Gastrocnemius medialis (tissue), 4 donors: ENCODE measurements at regions not wholly inside any gene's neighbourhood (a gene's known extent, or its start where the extent isn't known, plus 50 kb on each side); places are given as distances from the start of the nearest gene placed in this dataset.
A peak's percentile ranks its signal among the peaks of the same experiment; 100 is the strongest.

ENCODE experiments used
- ATAC-seq, 2 donors: fragments of 150-250 bp; one replicate each; pipeline ENCODE4 v1.9.1; 2016
- DNase-seq, 2 donors: peaks; one replicate each; pipeline ENCODE4 v3.0.0-alpha.2; 2019
- H3K27ac ChIP-seq, 4 donors: fragments of 200-600 bp; sonication (generic); 1 replicate in 1 of 4; 2 replicates in 3 of 4; pipeline ENCODE4 v1.5.1; 2016 to 2018; ENCODE audit warnings: mild to moderate bottlenecking in 2 of 4, moderate library complexity in 1 of 4
- H3K27me3 ChIP-seq, 3 donors: fragments of 200-600 bp; sonication (generic) in 2 of 3; 1 replicate in 1 of 3; 2 replicates in 2 of 3; pipeline versions ENCODE4 v1.5.1 to v1.6.0; 2016 to 2019; ENCODE audit warnings: mild to moderate bottlenecking in 1 of 3, moderate library complexity in 1 of 3
- H3K36me3 ChIP-seq, 2 donors: fragments of 200-600 bp; sonication (generic) in 1 of 2; one replicate each; pipeline ENCODE4 v1.5.1; 2017 to 2018
- H3K4me1 ChIP-seq, 2 donors: fragments of 200-600 bp; sonication (generic) in 1 of 2; one replicate each; pipeline ENCODE4 v1.5.1; 2016 to 2017; ENCODE audit warnings: mild to moderate bottlenecking in 2 of 2
- H3K4me3 ChIP-seq, 4 donors: fragments of 200-600 bp; sonication (generic) in 3 of 4; 1 replicate in 1 of 4; 2 replicates in 3 of 4; pipeline ENCODE4 v1.5.1; 2016 to 2019; ENCODE audit warnings: mild to moderate bottlenecking in 2 of 4
- H3K9me3 ChIP-seq, 3 donors: fragments of 200-600 bp; sonication (generic) in 2 of 3; 1 replicate in 1 of 3; 2 replicates in 2 of 3; pipeline ENCODE4 v1.5.1; 2016 to 2019
- CTCF ChIP-seq, 5 experiments: fragments of 450-650 bp in 3 of 5; fragments of 200-600 bp in 2 of 5; sonication (generic) in 2 of 5; IDR thresholded peaks in 4 of 5; conservative IDR thresholded peaks in 1 of 5; 1 replicate in 4 of 5; 2 replicates in 1 of 5; pipeline ENCODE4 v1.5.1; 2016 to 2019; ENCODE audit warnings: antibody characterized with exemption in 5 of 5, mild to moderate bottlenecking in 3 of 5, moderate library complexity in 3 of 5
- POLR2A ChIP-seq, 2 donors: fragments of 450-650 bp; IDR thresholded peaks; one replicate each; pipeline ENCODE4 v1.6.1; 2017; ENCODE audit warnings: antibody characterized with exemption in 2 of 2, mild to moderate bottlenecking in 2 of 2, moderate library complexity in 2 of 2
- in situ Hi-C, 4 donors: fragments of 200-750 bp; cut with MboI; loops; one replicate each; pipeline versions ENCODE4 v1.15.0 to v1.8.0; 2017; ENCODE audit warnings: low sequenced_read_pairs in 4 of 4
- intact Hi-C: fragments of 100-400 bp; cut with DNase I; formaldehyde crosslinking; loops from one replicate; pipeline ENCODE4 v1.15.1; 2023; ENCODE audit warnings: low total_unique reads

- no peak overlapping the region for H3K4me3 ChIP-seq
- H3K4me1 ChIP-seq = no peaks in the 10 kb centered on the region
- H3K27me3 ChIP-seq = no peaks in the 10 kb centered on the region
- no peaks in the 10 kb centered on the region for H3K36me3 ChIP-seq
- H3K27ac ChIP-seq = peak overlapping the region in 1 of 4 donors; percentile 59
- TF ChIP-seq POLR2A (IDR thresholded peaks at IDR 0.05) (no peak), CTCF (IDR thresholded peaks at IDR 0.05 in 4 of 5, conservative IDR thresholded peaks at IDR 0.05 in 1 of 5) (no peak)
- no peaks in the 10 kb centered on the region for H3K9me3 ChIP-seq
- in situ Hi-C loops = no loop called here
- ATAC-seq (peak; percentile 51 to 76), DNase-seq (peak in 1 of 2 donors; percentile 5)
- intact Hi-C loops = no loop called here
Measured at GRCh38 chr20:52748285-52748932, 223.7 kb upstream of the TSHZ2 start.

DNA sequence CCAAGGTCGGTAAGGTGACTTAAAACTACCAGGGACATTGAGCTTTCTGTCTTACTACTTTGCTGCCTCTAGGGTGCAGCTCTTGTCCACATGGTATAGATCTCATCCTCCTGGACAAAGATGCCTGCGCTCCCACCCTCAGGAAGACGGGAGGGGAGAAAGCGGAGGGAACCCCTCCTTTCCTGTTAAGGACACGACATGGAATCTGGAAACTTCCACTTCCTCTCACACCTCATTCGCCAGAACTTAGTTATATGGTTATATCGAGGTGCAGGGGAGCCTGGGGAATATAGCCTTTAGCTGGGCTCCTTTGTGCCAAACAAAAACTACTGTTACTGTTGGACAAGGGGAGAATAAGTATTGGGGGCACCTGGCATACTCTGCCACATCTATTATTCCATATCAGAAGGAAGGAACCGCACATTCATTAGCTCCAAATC is 224.3 kb upstream of the TSHZ2 start:
- no peak for ATAC-seq
- intact Hi-C loops (no loop called here), in situ Hi-C loops (no loop called here)
- Histone ChIP-seq H3K27me3 (no peaks in the 10 kb centered on the region), H3K27ac (peak overlapping the region in 1 of 4 donors; percentile 36), H3K9me3 (no peaks in the 10 kb centered on the region), H3K4me3 (no peak overlapping the region), H3K4me1 (no peaks in the 10 kb centered on the region), H3K36me3 (no peaks in the 10 kb centered on the region)
- no peak for DNase-seq
- TF ChIP-seq CTCF (IDR thresholded peaks at IDR 0.05 in 4 of 5, conservative IDR thresholded peaks at IDR 0.05 in 1 of 5) (peak in 1 of 5 experiments; percentile 10), POLR2A (IDR thresholded peaks at IDR 0.05) (no peak)

- DNase-seq = no peak
Measured at GRCh38 chr20:52746770-52747169, 225.4 kb upstream of the TSHZ2 start.

GRCh38 chr20:52746190-52746589 is 226.0 kb upstream of the TSHZ2 start:
- H3K9me3 ChIP-seq = no peaks in the 10 kb centered on the region
- no peaks in the 10 kb centered on the region for H3K4me1 ChIP-seq
- H3K27me3 ChIP-seq = no peaks in the 10 kb centered on the region
- intact Hi-C loops = no loop called here
- ATAC-seq (no peak), DNase-seq (no peak)
- in situ Hi-C loops = no loop called here
- H3K36me3 ChIP-seq = no peaks in the 10 kb centered on the region
- no peak for TF ChIP-seq POLR2A (IDR thresholded peaks at IDR 0.05)
- no peak for TF ChIP-seq CTCF (IDR thresholded peaks at IDR 0.05 in 4 of 5, conservative IDR thresholded peaks at IDR 0.05 in 1 of 5)
- H3K27ac ChIP-seq = no peak overlapping the region
- no peak overlapping the region for H3K4me3 ChIP-seq

More at GRCh38 chr20:52746770-52747169, 225.4 kb upstream of the TSHZ2 start:
- Histone ChIP-seq H3K4me3 (no peak overlapping the region), H3K27me3 (no peaks in the 10 kb centered on the region), H3K9me3 (no peaks in the 10 kb centered on the region), H3K27ac (no peak overlapping the region), H3K4me1 (no peaks in the 10 kb centered on the region), H3K36me3 (no peaks in the 10 kb centered on the region)
- intact Hi-C loops = no loop called here
- TF ChIP-seq POLR2A (IDR thresholded peaks at IDR 0.05) = no peak
- TF ChIP-seq CTCF (IDR thresholded peaks at IDR 0.05 in 4 of 5, conservative IDR thresholded peaks at IDR 0.05 in 1 of 5) = no peak
- in situ Hi-C loops = no loop called here
- no peak for ATAC-seq

GRCh38 chr20:52744441-52744840 is 227.7 kb upstream of the TSHZ2 start:
- intact Hi-C loops = no loop called here

More at GRCh38 chr20:52744441-52744840, 227.7 kb upstream of the TSHZ2 start:
- Histone ChIP-seq H3K4me3 (no peak overlapping the region), H3K4me1 (no peaks in the 10 kb centered on the region), H3K27ac (no peak overlapping the region), H3K9me3 (no peaks in the 10 kb centered on the region), H3K27me3 (no peaks in the 10 kb centered on the region), H3K36me3 (no peaks in the 10 kb centered on the region)
- TF ChIP-seq POLR2A (IDR thresholded peaks at IDR 0.05) (no peak), CTCF (IDR thresholded peaks at IDR 0.05 in 4 of 5, conservative IDR thresholded peaks at IDR 0.05 in 1 of 5) (no peak)
- DNase-seq (no peak), ATAC-seq (no peak)
- in situ Hi-C loops = no loop called here
